H1 (cell line): ENCODE measurements at regions not wholly inside any gene's neighbourhood (a gene's known extent, or its start where the extent isn't known, plus 50 kb on each side); places are given as distances from the start of the nearest gene placed in this dataset.

ENCODE experiments used
- CTCF ChIA-PET: fragments of 300-600 bp; sonication (Branson Sonifier 250); formaldehyde crosslinking; loops from one replicate; lab custom pipeline; 2021; ENCODE audit not compliant: partially characterized antibody; lab: Charles Lee
- POLR2A ChIA-PET: fragments of 300-600 bp; sonication (Branson Sonifier 250); formaldehyde crosslinking; loops from one replicate; lab custom pipeline; 2021; ENCODE audit warnings: inconsistent platforms; ENCODE audit not compliant: partially characterized antibody; lab: Charles Lee
- DNase-seq, 2 experiments: peaks; one replicate each; pipeline versions ENCODE4 v3.0.0 to v3.0.0-alpha.2; 2010 to 2022; ENCODE audit warnings: low spot score in 2 of 2, low read depth in 1 of 2, mixed read lengths in 1 of 2
- FAIRE-seq: peaks from 2 replicates; lab custom pipeline; 2011; peaks lifted over from hg19 to GRCh38; lab: Jason Lieb, UNC
- H2AFZ ChIP-seq: 2 replicates; pipeline ENCODE4 v1.8.1; 2012; ENCODE audit warnings: low read length, inconsistent platforms
- H2AK5ac ChIP-seq: 2 replicates; pipeline ENCODE4 v1.6.1; 2013; ENCODE audit warnings: low read depth, low read length
- H2BK120ac ChIP-seq: replicated peaks from 2 replicates; pipeline ENCODE3; 2013; ENCODE audit warnings: low read depth, low read length, inconsistent platforms
- H2BK12ac ChIP-seq: 2 replicates; pipeline ENCODE4 v1.6.1; 2013; ENCODE audit warnings: low read depth, low read length
- H2BK15ac ChIP-seq: 2 replicates; pipeline ENCODE4 v1.6.1; 2013; ENCODE audit warnings: low read length
- H2BK20ac ChIP-seq: 2 replicates; pipeline ENCODE4 v1.6.1; 2013; ENCODE audit warnings: low read length
- H2BK5ac ChIP-seq: 2 replicates; pipeline ENCODE4 v1.6.1; 2013; ENCODE audit warnings: low read depth, low read length
- H3K14ac ChIP-seq: 2 replicates; pipeline ENCODE4 v1.6.1; 2013; ENCODE audit warnings: inconsistent platforms; ENCODE audit not compliant: insufficient read length
- H3K18ac ChIP-seq: 2 replicates; pipeline ENCODE4 v1.6.1; 2013; ENCODE audit warnings: low read length; ENCODE audit errors: extremely low read depth
- H3K23ac ChIP-seq: 2 replicates; pipeline ENCODE4 v1.6.1; 2013; ENCODE audit warnings: inconsistent platforms; ENCODE audit not compliant: insufficient read length
- H3K23me2 ChIP-seq: 2 replicates; pipeline ENCODE4 v1.6.1; 2013; ENCODE audit warnings: low read depth, low read length
- H3K27ac ChIP-seq: 2 replicates; pipeline ENCODE4 v1.6.1; 2011; ENCODE audit warnings: low read depth, low read length, inconsistent platforms
- H3K27me3 ChIP-seq, 4 experiments: replicated peaks in 1 of 4; 1 replicate in 1 of 4; 2 replicates in 3 of 4; pipeline versions ENCODE4 v1.6.1 to v1.8.1; 2011 to 2013; ENCODE audit warnings: low read length in 3 of 4, mild to moderate bottlenecking in 3 of 4, inconsistent platforms in 2 of 4, mixed read lengths in 2 of 4, moderate library complexity in 1 of 4; ENCODE audit not compliant: control insufficient read depth in 3 of 4, insufficient read depth in 3 of 4; ENCODE audit errors: extremely low read depth in 1 of 4
- H3K36me3 ChIP-seq, 4 experiments: 2 replicates each; pipeline versions ENCODE4 v1.6.1 to v1.8.1; 2011 to 2013; ENCODE audit warnings: mild to moderate bottlenecking in 4 of 4, low read length in 3 of 4, moderate library complexity in 2 of 4, control low read depth in 1 of 4, inconsistent platforms in 1 of 4; ENCODE audit not compliant: insufficient read depth in 4 of 4, control insufficient read depth in 2 of 4
- H3K4ac ChIP-seq: replicated peaks from 2 replicates; pipeline ENCODE3; 2013; ENCODE audit warnings: low read length, low read depth, mixed read lengths, inconsistent platforms; ENCODE audit not compliant: insufficient read length
- H3K4me1 ChIP-seq, 4 experiments: replicated peaks in 1 of 4; 1 replicate in 1 of 4; 2 replicates in 3 of 4; pipeline versions ENCODE4 v1.6.1 to v1.8.1; 2011 to 2013; ENCODE audit warnings: low read length in 3 of 4, inconsistent platforms in 2 of 4, mixed read lengths in 1 of 4; ENCODE audit not compliant: insufficient read depth in 4 of 4, control insufficient read depth in 3 of 4
- H3K4me2 ChIP-seq, 2 experiments: 2 replicates each; pipeline versions ENCODE4 v1.6.1 to v1.8.1; 2011 to 2013; ENCODE audit warnings: low read depth in 2 of 2, low read length in 2 of 2, control low read depth in 1 of 2, inconsistent platforms in 1 of 2, mild to moderate bottlenecking in 1 of 2; ENCODE audit not compliant: insufficient read depth in 1 of 2
- H3K4me3 ChIP-seq, 4 experiments: fragments of 200-600, 300-600 bp in 1 of 4; sonication (generic), shearing (Covaris generic), sonication (Bioruptor Twin) in 1 of 4; 2 replicates each; pipeline versions ENCODE4 v1.5.1 to v1.8.1; 2011 to 2016; ENCODE audit warnings: low read length in 4 of 4, low read depth in 3 of 4, control low read depth in 2 of 4, inconsistent platforms in 2 of 4, mild to moderate bottlenecking in 2 of 4, mixed read lengths in 1 of 4, moderate library complexity in 1 of 4; ENCODE audit not compliant: insufficient read depth in 2 of 4; ENCODE audit errors: extremely low read depth in 1 of 4
- H3K56ac ChIP-seq: replicated peaks from 2 replicates; pipeline ENCODE3; 2013; ENCODE audit warnings: low read depth, mild to moderate bottlenecking, mixed read lengths, low read length, inconsistent platforms; ENCODE audit not compliant: insufficient read length
- H3K79me1 ChIP-seq: 2 replicates; pipeline ENCODE4 v1.6.1; 2013; ENCODE audit warnings: low read depth, low read length, control low read depth
- H3K79me2 ChIP-seq, 2 experiments: 2 replicates each; pipeline versions ENCODE4 v1.6.1 to v1.8.1; 2012 to 2013; ENCODE audit warnings: low read length in 2 of 2, mild to moderate bottlenecking in 2 of 2, inconsistent platforms in 1 of 2; ENCODE audit not compliant: insufficient read depth in 2 of 2, control insufficient read depth in 1 of 2
- H3K9ac ChIP-seq, 4 experiments: replicated peaks in 1 of 4; 1 replicate in 1 of 4; 2 replicates in 3 of 4; pipeline versions ENCODE4 v1.6.1 to v1.8.1; 2011 to 2013; ENCODE audit warnings: low read depth in 3 of 4, low read length in 3 of 4, control low read depth in 2 of 4, mild to moderate bottlenecking in 2 of 4, moderate library complexity in 2 of 4, inconsistent platforms in 1 of 4; ENCODE audit errors: extremely low read depth in 1 of 4
- H3K9me3 ChIP-seq, 2 experiments: 2 replicates each; pipeline versions ENCODE4 v1.6.1 to v1.8.1; 2012 to 2013; ENCODE audit warnings: mild to moderate bottlenecking in 2 of 2, moderate library complexity in 2 of 2, control low read depth in 1 of 2, inconsistent platforms in 1 of 2, low read depth in 1 of 2, low read length in 1 of 2, mixed read lengths in 1 of 2; ENCODE audit not compliant: insufficient read depth in 2 of 2
- H4K20me1 ChIP-seq, 2 experiments: replicated peaks in 1 of 2; 2 replicates each; pipeline versions ENCODE3 to v1.8.1; 2011 to 2013; ENCODE audit warnings: inconsistent platforms in 2 of 2, low read length in 2 of 2, mild to moderate bottlenecking in 1 of 2; ENCODE audit not compliant: insufficient read depth in 2 of 2, control insufficient read depth in 1 of 2
- H4K5ac ChIP-seq: 2 replicates; pipeline ENCODE4 v1.6.1; 2013; ENCODE audit warnings: low read length, low read depth, mixed read lengths, inconsistent platforms; ENCODE audit not compliant: insufficient read length
- H4K8ac ChIP-seq: 2 replicates; pipeline ENCODE4 v1.8.0; 2013; ENCODE audit warnings: mild to moderate bottlenecking, moderate library complexity, low read length, inconsistent platforms; ENCODE audit not compliant: insufficient read depth; ENCODE audit errors: extremely low read depth
- H4K91ac ChIP-seq: replicated peaks from 2 replicates; pipeline ENCODE3; 2013; ENCODE audit warnings: low read length, mixed read lengths, inconsistent platforms; ENCODE audit not compliant: insufficient read length
- ASH2L ChIP-seq: fragments of 200-600, 300-600 bp; sonication (generic); IDR thresholded peaks from one replicate; pipeline ENCODE4 v1.7.1; 2017; ENCODE audit warnings: low read length
- CBX5 ChIP-seq: fragments of 300-800, 300-1000 bp; sonication (generic); IDR thresholded peaks from 2 replicates; pipeline ENCODE4 v1.7.1; 2016; ENCODE audit warnings: antibody characterized with exemption, low read length, low read depth
- CBX8 ChIP-seq: fragments of 300-800, 300-1000 bp; sonication (generic); IDR thresholded peaks from 2 replicates; pipeline ENCODE4 v1.7.1; 2016; ENCODE audit warnings: low read depth, low read length, borderline replicate concordance
- CHD1 ChIP-seq: IDR thresholded peaks from 2 replicates; pipeline ENCODE4 v1.6.1; 2012; ENCODE audit warnings: low read depth, low read length, improper control_type of control experiment
- E2F6 ChIP-seq: IDR thresholded peaks from 2 replicates; pipeline ENCODE4 v1.6.1; 2012; ENCODE audit warnings: inconsistent platforms
- EZH2 ChIP-seq: fragments of 200-600 bp; sonication (generic); IDR thresholded peaks from 2 replicates; pipeline ENCODE4 v1.7.1; 2012; ENCODE audit warnings: low read depth, mild to moderate bottlenecking, moderate library complexity, low read length, inconsistent platforms; ENCODE audit not compliant: severe bottlenecking
- FOSL1 ChIP-seq: IDR thresholded peaks from 2 replicates; pipeline ENCODE4 v1.6.1; 2011; ENCODE audit warnings: mild to moderate bottlenecking, low read depth, low read length, moderate library complexity; ENCODE audit not compliant: insufficient read depth
- KDM4A ChIP-seq: IDR thresholded peaks from one replicate; pipeline ENCODE4 v1.7.1; 2012; ENCODE audit warnings: low read depth, mild to moderate bottlenecking, moderate library complexity, low read length, inconsistent platforms; ENCODE audit not compliant: severe bottlenecking
- MAX ChIP-seq: IDR thresholded peaks from 2 replicates; pipeline ENCODE4 v1.6.1; 2012; ENCODE audit warnings: inconsistent platforms
- SIN3A ChIP-seq, 2 experiments: IDR thresholded peaks in 1 of 2; conservative IDR thresholded peaks in 1 of 2; 2 replicates each; pipeline ENCODE4 v1.6.1; 2011 to 2012; ENCODE audit warnings: low read length in 2 of 2, improper control_type of control experiment in 1 of 2, low read depth in 1 of 2, mild to moderate bottlenecking in 1 of 2
- SIX5 ChIP-seq: IDR thresholded peaks from 2 replicates; pipeline ENCODE4 v1.6.1; 2011; ENCODE audit warnings: mild to moderate bottlenecking, low read depth, low read length
- SP1 ChIP-seq: IDR thresholded peaks from 2 replicates; pipeline ENCODE4 v1.6.1; 2011; ENCODE audit warnings: low read depth, low read length
- TAF7 ChIP-seq: optimal IDR thresholded peaks from 2 replicates; pipeline ENCODE3; 2011; ENCODE audit warnings: low read depth, mild to moderate bottlenecking, inconsistent platforms, low read length, moderate library complexity, borderline replicate concordance
- TBP ChIP-seq: IDR thresholded peaks from 2 replicates; pipeline ENCODE4 v1.6.1; 2011; ENCODE audit warnings: low read depth, low read length, improper control_type of control experiment
- WGBS, 2 experiments: shearing (Covaris generic) in 1 of 2; methylation state at CpG; one replicate each; pipeline versions ENCODE4 v1.1.6 to v1.1.7; 2013 to 2015; ENCODE audit warnings: low lambda C conversion rate in 2 of 2, mixed read lengths in 2 of 2, inconsistent platforms in 1 of 2, low coverage in 1 of 2, missing lambda C conversion rate in 1 of 2; ENCODE audit not compliant: insufficient replicate concordance in 2 of 2, insufficient coverage in 1 of 2, insufficient read length in 1 of 2; ENCODE audit errors: extremely low coverage in 1 of 2, missing lambda C conversion rate in 1 of 2; 5-methylcytosine and 5-hydroxymethylcytosine counted together

- DNase-seq: no peak
- Histone ChIP-seq H3K27ac (no peak overlapping the region), H3K14ac (no peak overlapping the region), H3K4me2 (no peak overlapping the region), H3K79me1 (no peaks in the 10 kb centered on the region), H3K23ac (no peak overlapping the region), H2BK20ac (no peak overlapping the region), H2BK5ac (no peak overlapping the region), H4K20me1 (no peaks in the 10 kb centered on the region), H2BK12ac (no peak overlapping the region), H2BK120ac (no peak overlapping the region), H2AK5ac (no peak overlapping the region), H3K23me2 (no peaks in the 10 kb centered on the region), H3K4me1 (no peaks in the 10 kb centered on the region), H4K91ac (no peak overlapping the region), H3K18ac (no peak overlapping the region), H3K4ac (no peak overlapping the region), H3K56ac (no peak overlapping the region), H4K5ac (no peak overlapping the region), H4K8ac (no peak overlapping the region), H2AFZ (no peak overlapping the region), H3K36me3 (no peaks in the 10 kb centered on the region), H3K27me3 (no peaks in the 10 kb centered on the region), H2BK15ac (no peak overlapping the region), H3K9me3 (no peaks in the 10 kb centered on the region), H3K4me3 (no peak overlapping the region), H3K79me2 (no peaks in the 10 kb centered on the region), H3K9ac (no peak overlapping the region)
- ChIA-PET POLR2A (no interaction called here), CTCF (no interaction called here)
- no peak for FAIRE-seq
- 81% methylated on average over 1 of the region's 1 CpG; no CpG with 5 or more reads in 1 of the 2 experiments for WGBS, 2 experiments
- no peak for TF ChIP-seq SP1
- no peak for TF ChIP-seq CHD1
- TF ChIP-seq TAF7: no peak
- TF ChIP-seq CBX5: no peak
- TF ChIP-seq SIN3A (conservative IDR thresholded peaks at IDR 0.05 in 1 of 2, IDR thresholded peaks at IDR 0.05 in 1 of 2; ENCODE audit: low read depth in 1 of 2, low read length in 2 of 2): no peak
- no peak for TF ChIP-seq CBX8
- no peak for TF ChIP-seq KDM4A
- no peak for TF ChIP-seq ASH2L
- no peak for TF ChIP-seq EZH2
- TF ChIP-seq MAX: no peak
- no peak for TF ChIP-seq E2F6
- TF ChIP-seq FOSL1: no peak
- TF ChIP-seq TBP: no peak
- TF ChIP-seq SIX5: no peak
Observed at GRCh38 chr7:11923376-11923930, 91.5 kb upstream of the THSD7A start.
